Epithelial cell of proximal tubule (primary cell): ENCODE measurements at regions not wholly inside any gene's neighbourhood (a gene's known extent, or its start where the extent isn't known, plus 50 kb on each side); places are given as distances from the start of the nearest gene placed in this dataset.
A peak's percentile ranks its signal among the peaks of the same experiment; 100 is the strongest.

ENCODE experiments used
- DNase-seq: peaks from one replicate; pipeline ENCODE4 v3.0.0-alpha.2; 2011; ENCODE audit warnings: low read depth
- H3K4me3 ChIP-seq: 2 replicates; pipeline ENCODE4 v1.5.1; 2011; ENCODE audit warnings: low read depth, mild to moderate bottlenecking, low read length
- TF ChIP-seq, protein P1 (sequence below): conservative IDR thresholded peaks from 2 replicates; pipeline ENCODE4 v1.5.1; 2012; ENCODE audit warnings: low read depth, mild to moderate bottlenecking, low read length

GRCh38 chr6:10276660-10277287, 138.1 kb downstream of the TFAP2A start:
- TF ChIP-seq, protein P1, sequence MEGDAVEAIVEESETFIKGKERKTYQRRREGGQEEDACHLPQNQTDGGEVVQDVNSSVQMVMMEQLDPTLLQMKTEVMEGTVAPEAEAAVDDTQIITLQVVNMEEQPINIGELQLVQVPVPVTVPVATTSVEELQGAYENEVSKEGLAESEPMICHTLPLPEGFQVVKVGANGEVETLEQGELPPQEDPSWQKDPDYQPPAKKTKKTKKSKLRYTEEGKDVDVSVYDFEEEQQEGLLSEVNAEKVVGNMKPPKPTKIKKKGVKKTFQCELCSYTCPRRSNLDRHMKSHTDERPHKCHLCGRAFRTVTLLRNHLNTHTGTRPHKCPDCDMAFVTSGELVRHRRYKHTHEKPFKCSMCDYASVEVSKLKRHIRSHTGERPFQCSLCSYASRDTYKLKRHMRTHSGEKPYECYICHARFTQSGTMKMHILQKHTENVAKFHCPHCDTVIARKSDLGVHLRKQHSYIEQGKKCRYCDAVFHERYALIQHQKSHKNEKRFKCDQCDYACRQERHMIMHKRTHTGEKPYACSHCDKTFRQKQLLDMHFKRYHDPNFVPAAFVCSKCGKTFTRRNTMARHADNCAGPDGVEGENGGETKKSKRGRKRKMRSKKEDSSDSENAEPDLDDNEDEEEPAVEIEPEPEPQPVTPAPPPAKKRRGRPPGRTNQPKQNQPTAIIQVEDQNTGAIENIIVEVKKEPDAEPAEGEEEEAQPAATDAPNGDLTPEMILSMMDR: no peak
- H3K4me3 ChIP-seq: no peak overlapping the region
- no peak for DNase-seq

- TF ChIP-seq, protein P1: no peak
- DNase-seq: peak; percentile 3
- H3K4me3 ChIP-seq: no peak overlapping the region
These were observed 138.8 kb downstream of the TFAP2A start for GRCh38 chr6:10276106-10276505.

DNA sequence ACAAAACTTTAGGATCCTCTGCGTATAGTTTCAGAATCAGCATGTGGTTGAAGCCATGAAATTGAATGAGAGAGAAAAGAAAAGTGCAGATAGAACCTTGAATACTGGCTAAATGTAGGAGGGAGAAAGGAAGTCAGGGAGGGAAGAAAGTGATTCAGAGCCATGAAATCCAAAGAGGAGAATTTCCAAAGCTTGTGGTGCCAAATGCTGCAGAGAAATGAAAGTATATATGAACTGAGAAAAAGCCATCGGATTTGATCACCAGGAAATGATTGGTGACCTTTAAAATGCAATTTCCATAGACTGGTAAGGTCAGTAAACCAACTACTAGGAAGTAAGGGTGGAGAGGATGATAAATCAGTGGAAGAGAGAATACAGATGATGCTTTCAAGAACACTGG, 142.3 kb downstream of the TFAP2A start:
- H3K4me3 ChIP-seq: no peak overlapping the region
- no peak for DNase-seq
- TF ChIP-seq, protein P1: no peak

- TF ChIP-seq, protein P1: no peak
- DNase-seq: no peak
These were observed 142.9 kb downstream of the TFAP2A start for GRCh38 chr6:10271982-10272381.

GRCh38 chr6:10269814-10270472, 144.9 kb downstream of the TFAP2A start:
- TF ChIP-seq, protein P1: no peak
- no peak overlapping the region for H3K4me3 ChIP-seq
- DNase-seq: peak; percentile 12

More at GRCh38 chr6:10271982-10272381, 142.9 kb downstream of the TFAP2A start:
- no peak overlapping the region for H3K4me3 ChIP-seq

DNA sequence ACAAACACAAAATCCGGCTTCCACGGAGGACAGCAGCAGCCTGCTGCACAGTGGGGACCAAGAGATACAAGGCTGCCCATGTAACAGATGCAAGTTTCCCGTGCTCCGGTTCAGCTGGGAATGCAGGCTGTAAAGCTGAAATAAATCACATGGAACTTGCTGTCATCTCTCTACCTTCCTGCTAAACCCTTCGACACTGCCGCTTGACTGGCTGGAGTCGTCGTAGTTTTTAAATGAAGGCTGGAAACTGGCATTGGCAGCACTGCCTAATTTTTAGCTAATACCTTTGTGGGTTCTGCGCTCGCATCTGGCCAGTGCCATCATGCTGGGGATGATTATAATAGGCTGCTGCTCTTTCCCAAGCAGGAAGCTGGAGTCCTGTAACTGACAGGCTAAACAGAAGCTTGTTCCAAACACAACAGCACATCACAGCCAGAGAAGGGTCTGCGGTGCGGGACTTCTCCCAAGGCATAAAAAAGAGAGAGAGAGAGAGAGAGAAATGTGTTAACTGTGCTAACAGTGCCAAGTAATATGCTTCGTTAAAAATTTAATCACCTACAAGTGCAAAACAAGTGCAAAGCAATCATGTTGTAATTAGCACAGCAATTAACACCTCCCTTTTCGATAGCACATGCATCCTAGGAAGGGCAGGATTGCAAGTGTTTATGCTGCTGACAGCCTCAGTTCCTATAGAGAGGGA, 146.1 kb downstream of the TFAP2A start:
- H3K4me3 ChIP-seq: no peak overlapping the region
- TF ChIP-seq, protein P1: no peak
- DNase-seq: no peak
